Testis (tissue), 2 donors: ENCODE measurements at regions not wholly inside any gene's neighbourhood (a gene's known extent, or its start where the extent isn't known, plus 50 kb on each side); places are given as distances from the start of the nearest gene placed in this dataset.

Experiments
- POLR2A ChIP-seq: fragments of 450-650 bp; IDR thresholded peaks from one replicate; pipeline ENCODE4 v1.6.1; 2017; ENCODE audit warnings: antibody characterized with exemption, mild to moderate bottlenecking, moderate library complexity
- TF ChIP-seq, protein P1 (sequence below), 3 experiments: fragments of 450-650 bp in 2 of 3; fragments of 200-600 bp in 1 of 3; sonication (generic) in 1 of 3; IDR thresholded peaks; one replicate each; pipeline ENCODE4 v1.5.1; 2016 to 2019; ENCODE audit warnings: antibody characterized with exemption in 3 of 3, mild to moderate bottlenecking in 2 of 3, moderate library complexity in 1 of 3

- TF ChIP-seq, protein P1, sequence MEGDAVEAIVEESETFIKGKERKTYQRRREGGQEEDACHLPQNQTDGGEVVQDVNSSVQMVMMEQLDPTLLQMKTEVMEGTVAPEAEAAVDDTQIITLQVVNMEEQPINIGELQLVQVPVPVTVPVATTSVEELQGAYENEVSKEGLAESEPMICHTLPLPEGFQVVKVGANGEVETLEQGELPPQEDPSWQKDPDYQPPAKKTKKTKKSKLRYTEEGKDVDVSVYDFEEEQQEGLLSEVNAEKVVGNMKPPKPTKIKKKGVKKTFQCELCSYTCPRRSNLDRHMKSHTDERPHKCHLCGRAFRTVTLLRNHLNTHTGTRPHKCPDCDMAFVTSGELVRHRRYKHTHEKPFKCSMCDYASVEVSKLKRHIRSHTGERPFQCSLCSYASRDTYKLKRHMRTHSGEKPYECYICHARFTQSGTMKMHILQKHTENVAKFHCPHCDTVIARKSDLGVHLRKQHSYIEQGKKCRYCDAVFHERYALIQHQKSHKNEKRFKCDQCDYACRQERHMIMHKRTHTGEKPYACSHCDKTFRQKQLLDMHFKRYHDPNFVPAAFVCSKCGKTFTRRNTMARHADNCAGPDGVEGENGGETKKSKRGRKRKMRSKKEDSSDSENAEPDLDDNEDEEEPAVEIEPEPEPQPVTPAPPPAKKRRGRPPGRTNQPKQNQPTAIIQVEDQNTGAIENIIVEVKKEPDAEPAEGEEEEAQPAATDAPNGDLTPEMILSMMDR (IDR thresholded peaks at IDR 0.05) = no peak
- TF ChIP-seq POLR2A = no peak
These were observed 496.3 kb upstream of the HTR2C start for GRCh38 chrX:114087543-114087942.
